Stimulated activated CD8-positive, alpha-beta memory T cell treated with anti-CD3 and anti-CD28 coated beads, Interleukin-4, amount 100 ng/mL, for 1 hour (primary cell): ENCODE measurements at regions not wholly inside any gene's neighbourhood (a gene's known extent, or its start where the extent isn't known, plus 50 kb on each side); places are given as distances from the start of the nearest gene placed in this dataset.

Experiments used
- DNase-seq, 2 donors: peaks; one replicate each; pipeline ENCODE4 v3.0.0-alpha.2; 2020; ENCODE audit warnings: low read depth in 2 of 2, low spot score in 1 of 2

DNA sequence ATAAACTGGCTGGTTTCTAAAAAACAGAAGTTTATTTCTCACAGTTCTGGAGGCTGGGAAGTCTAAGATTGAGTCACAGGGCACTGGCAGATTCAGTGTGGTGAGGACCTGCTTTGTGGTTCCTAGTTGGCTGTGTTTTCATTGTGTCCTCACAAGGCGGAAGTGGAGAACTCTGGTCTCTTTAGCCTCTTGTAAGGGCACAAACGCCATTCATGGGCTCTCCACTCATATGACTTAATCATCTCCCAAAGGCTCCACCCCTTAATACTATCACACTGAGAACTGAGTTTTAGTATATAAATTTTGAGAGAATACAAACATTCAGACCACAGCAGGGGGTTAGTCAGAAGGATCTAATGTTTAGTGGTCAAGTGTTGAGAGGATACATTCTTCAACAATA lies 208.2 kb downstream of the SEC61B start:
- no peak for DNase-seq

DNA sequence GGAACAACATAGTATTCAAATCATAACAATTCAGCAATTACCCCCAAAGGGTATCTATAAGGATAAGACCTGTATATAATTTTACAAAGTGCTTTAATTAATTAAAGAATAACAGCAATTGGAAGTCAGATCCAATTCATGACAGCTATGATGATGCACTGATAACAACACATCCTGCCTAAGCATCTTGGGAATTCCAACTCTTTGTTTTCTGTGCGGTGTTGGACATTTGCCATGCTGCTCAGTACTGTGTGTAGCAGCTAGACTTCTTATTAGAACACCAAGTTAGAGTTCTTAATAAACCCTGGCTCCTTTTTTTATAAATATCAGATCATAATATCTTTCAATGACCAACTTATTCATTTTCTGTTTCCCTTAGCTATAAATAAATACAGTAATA lies 209.0 kb downstream of the SEC61B start:
- no peak for DNase-seq

DNA sequence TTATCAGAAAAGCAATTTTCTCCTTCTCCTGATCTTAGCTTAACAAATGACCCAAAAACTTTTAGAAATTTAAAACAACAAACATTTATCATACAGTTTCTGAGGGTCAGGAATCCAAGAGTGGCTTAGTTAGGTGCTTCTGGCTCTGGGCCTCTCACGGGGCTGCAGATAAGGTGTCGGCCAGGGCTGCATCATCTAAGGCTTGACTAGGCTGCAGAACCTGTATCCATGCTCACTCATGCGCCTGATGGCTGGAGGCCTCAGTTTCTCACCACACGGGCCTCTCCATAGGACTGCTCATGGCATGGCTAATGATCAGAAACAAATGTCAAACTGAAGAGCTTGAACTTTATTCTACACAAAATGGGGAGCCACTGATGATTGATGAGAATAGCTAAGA lies 210.0 kb downstream of the SEC61B start:
- no peak for DNase-seq

DNA sequence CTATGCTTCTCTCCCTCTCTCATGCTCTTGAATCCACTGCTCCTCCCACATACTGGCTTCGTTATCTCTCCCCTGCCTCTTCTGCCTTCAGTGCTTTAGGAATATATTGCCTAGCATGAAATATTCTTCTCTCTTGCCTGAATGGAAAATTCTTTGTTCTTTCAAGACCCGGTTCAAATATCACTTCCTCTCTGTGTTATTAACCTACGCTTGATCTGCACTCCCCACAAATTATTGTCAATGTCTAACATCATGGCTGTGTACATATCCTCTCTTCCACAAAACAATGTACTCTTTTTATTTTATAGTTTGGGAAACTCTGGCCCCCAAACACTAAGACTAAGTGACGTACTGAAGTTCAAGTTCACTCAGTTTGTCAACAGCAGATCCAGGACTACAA lies 211.0 kb downstream of the SEC61B start:
- no peak for DNase-seq

DNA sequence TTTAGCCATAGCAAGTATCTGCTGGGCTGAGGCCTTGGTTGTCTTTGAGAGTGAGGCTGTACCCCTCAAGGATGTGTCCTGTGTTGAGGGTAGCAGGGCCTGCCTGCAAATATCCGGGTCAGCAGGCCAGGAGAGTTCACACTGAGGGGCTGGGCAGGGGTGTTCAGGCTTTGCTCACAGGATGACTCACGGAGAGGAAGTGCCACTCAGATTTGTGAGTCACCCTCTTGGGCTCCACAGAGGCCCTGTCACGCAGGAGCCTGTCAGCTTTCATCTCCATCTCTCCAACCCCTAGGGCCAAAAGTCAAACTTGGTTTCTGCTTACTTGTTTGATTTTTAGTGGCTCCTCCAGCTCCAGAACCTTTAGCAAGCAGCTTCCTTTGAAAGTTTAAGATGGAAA lies 211.5 kb downstream of the SEC61B start:
- peak in 1 of 2 donors; percentile 15 for DNase-seq

DNA sequence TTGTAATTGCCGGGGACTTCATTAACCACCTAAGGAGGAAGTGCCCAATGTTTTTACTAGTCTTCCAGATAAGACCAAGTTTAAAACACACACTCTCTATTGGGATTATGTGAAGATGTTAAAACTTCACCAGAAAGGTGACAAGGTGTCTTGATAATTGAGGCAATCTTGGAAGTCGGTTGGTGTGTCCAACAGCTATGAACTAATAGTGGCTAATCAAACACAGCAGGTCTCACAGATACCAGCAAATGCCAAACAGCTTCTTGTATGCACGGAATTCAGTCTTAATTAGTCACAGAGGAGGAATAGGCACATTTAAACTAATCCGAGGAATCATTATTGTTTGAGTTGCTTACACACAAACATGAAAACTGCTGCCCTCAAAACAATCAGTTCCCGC lies 214.5 kb downstream of the SEC61B start:
- no peak for DNase-seq

DNA sequence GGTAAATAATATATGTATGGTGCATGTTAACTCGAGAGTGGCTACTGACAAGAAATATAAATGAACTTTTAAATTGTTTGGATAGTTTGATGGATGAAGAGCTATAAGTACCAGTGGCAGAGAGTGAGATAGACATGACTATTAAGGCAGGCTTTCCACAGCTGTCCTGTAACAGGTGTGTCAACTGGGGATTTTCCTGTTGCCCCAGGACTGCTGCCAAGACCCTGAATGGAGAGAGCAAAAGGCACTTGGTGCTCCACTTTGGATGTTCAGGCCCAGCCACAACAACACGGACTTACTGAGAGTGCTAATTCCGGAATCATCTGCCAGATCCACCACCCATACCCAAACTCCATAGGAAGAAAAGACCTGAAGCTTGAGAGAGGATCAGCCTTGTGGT lies 215.1 kb downstream of the SEC61B start:
- no peak for DNase-seq

DNA sequence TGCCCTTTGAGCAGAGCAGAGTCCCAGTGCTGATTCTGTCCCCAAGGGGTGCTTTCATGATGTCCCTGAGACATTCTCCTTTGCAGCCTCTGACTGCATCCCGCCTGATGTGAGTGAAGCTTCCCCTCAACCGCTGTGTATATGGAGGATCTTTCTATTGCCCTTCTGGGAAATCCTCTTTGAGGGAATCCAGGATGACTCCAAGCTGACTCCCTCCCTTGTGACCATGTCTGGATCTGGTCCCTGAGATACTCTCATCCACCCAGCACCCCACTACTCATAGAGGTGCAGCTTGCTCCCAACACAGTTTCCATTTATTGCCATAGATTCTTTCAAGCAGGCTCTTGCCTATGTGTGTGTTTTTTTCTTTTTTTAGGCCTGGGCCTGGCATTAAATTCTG lies 216.5 kb downstream of the SEC61B start:
- DNase-seq = no peak

DNA sequence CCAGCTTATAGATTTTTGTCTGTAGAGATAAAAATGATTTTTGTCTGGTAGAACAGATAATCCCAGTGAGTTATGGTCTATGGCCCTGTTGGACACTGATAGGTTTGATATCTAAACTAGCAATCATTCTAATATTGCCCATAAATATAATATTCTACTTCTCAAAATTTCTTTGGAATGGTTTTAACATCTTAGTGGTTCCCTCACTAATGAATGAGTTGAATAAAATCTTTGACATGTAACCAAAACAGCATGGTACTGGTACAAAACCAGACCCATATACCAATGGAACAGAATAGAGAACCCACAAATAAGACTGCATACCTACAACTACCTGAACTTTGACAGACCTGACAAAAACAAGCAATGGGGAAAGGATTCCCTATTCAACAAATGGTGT lies 219.7 kb downstream of the SEC61B start:
- DNase-seq = no peak

DNA sequence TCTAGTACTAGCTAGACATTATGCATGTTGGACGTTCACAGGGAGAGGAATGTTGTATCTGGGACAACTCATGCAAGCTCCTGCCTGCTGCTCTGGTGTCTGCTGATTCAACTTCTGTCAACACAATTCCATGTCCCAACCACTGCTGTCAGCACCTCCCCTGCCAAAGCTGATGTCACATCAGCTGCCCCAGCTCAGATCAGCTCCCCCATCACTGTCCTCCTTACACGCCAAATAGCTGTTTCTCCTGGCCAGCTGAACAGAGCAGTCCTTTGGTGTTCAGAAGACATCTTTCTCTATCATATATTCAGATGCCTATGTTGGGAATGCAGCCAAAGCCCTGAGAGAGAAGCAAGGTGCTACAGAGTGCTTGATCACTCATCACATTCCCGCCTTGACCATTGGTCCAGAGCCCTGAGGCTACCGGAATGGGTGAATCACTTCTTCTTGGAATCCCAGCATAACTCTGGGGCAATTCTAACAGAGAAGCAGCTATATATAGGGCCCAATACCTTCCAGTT lies 223.3 kb downstream of the SEC61B start:
- DNase-seq = no peak

DNA sequence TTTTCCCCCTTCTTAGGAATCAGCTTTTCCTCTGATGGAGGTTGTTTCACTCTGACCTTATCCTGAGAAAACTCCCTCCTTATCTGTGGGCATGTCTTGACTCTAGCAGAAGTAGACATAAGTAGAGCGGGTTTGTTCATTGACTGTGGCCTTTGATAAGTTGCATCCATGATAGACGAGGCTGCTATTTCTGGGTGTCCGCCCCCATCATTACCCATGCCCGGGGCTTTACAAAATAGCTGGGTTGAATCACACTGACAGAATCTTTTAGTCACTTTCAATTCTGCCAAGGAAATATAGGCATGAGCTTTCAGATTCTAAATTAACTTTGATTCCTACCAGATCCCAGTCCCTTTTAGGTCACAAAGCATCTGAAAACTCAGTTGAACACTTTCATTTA lies 223.8 kb downstream of the SEC61B start:
- DNase-seq = no peak

DNA sequence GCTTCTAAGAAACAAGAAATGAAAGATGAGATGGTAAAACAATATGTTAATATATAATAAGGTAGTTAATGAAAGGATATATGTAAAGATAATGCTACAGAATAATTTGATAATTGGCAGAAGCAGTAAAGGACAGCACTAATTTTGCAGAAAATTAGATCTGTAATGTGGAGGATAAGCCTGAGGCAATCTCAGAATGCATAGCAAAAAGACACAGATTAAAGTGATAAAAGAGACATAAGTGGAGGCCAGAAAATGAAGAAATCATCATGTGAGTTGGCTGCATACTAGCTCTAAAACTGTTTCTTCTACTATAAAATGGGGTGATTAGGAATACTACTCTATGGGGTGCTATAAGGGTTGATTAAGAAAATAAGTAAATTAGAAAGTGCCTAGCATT lies 225.9 kb downstream of the SEC61B start:
- DNase-seq = no peak

DNA sequence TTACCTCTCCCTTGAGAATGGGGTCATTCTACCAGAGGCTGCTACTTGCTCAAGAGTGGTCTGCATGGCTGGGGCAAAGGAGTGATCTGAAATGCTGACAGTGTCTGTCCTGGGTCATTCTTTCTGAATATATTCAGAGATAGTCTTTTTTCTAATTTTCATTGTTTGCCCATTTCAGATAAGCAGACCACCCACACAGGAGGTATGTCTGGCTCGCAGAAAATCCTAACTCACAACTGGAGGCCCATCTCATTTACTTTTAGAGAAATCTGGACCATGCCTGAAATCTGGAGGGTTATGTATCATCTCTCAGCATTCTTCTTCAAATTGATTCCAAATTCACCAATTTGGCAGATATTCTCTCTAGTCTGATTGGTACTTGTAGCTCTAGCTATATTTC lies 227.6 kb downstream of the SEC61B start:
- DNase-seq = no peak

DNA sequence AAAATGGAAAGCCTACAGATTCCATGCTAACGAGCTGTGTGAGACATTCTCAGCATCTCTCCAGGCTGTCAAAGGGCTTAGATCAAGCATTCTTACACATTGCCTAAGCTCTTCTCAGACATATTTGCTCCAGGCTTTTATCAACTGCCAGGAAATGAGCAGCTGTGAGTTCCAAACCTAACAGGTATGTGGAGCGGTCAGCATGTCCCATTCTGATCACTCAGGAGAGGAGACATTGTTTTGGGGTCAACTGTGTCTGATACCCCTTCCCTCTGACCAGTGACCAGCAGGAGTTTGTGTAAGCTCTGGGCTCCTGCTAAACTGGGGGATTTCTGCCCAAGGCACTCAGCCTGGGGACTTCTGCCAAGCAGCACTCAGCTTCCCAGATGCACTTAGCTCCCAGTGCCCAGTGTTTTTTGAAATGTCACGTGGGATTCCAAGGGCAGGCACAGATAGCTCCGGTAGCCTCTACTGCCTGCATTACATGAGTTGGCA lies 229.1 kb downstream of the SEC61B start:
- no peak for DNase-seq

DNA sequence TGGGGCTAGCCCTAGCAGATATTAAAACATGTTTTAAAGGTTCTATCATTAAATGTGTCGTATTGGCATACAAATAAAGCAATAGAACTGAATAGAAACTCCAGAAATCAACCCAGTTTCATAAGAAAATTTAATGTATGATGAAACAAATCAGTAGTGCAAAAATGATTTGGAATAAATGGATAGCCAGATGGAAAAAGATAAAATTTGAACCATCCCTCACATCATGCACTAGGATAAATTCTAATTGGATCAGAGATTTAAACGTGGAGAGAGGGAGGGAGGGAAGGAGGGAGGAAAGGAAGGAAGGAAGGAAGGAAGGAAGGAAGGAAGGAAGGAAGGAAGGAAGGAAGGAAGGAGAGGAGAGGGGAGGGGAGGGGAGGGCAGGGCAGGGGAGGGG lies 235.3 kb downstream of the SEC61B start:
- no peak for DNase-seq

DNA sequence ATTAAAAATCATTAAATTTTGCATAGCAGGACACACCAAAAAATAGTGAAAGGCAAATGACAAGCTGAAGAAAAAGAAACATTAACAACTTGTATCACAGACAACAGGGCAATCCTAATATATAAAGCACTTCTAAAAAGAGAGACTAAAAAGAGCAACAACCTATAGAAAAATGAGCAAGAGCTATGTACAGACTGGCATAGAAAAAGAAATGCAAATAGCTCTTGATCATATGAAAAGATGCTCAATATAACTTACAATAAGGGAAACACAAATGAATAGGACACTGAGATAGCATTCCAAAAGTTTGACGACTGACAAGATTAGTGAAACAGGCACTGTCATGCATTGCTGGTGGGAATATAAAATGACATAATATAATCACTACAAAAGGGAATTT lies 235.9 kb downstream of the SEC61B start:
- DNase-seq = no peak

DNA sequence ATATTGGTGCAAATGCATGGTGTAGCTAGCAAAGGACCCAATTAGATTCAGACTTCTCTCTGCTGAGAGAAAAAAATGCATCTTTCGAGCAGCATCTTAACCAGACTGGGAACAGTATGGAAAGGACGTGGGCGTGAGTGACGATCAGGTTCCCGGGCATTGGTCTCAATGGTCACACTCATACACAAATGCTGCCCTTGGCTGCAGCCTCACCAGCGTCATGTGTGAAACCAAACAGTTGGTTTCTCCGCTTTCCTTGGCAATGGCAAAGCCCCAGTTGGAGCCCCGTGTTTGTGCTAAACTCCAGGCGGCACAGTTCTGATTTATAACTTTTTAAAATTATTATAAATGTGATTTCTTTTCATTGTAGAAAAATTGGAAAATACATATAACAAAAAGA lies 237.8 kb downstream of the SEC61B start:
- DNase-seq = no peak

DNA sequence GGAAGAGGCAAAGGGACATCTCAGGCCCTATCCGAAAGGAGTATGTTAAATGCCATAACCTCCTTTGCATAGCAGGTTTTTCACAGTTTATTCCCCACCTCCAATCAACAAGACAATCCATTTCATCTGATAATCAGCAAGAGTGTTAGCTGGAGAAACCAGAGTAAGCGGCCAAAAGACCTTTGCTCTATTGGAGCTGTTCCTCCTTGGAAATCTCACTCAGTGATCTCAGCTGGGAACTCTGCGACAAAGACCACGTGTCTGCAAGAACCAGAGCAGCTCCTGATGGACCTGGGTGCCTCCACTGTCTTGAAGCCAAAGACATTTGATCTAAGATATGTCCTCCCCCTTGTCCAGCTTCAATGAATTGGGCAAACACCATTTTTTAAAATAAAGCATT lies 241.0 kb downstream of the SEC61B start:
- DNase-seq = no peak

DNA sequence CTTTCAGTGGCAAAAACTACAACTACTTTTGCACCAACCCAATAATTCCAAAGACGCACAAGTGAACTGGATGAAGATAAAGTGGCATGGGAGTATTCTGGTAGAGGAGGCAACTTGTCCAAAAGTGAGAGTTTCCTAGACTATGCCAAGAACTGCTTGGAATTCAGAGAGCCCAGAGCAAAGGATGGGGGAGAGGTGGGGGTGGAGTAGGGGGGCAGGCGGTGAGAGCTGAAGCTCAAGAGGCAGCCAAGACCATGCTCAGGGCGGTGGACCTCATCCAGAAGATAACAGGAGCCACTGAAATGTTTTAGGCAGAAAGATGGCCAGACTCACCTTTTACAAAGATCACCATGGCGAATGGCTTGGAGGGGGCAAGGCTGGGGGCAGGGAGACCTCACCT lies 242.5 kb downstream of the SEC61B start:
- no peak for DNase-seq

DNA sequence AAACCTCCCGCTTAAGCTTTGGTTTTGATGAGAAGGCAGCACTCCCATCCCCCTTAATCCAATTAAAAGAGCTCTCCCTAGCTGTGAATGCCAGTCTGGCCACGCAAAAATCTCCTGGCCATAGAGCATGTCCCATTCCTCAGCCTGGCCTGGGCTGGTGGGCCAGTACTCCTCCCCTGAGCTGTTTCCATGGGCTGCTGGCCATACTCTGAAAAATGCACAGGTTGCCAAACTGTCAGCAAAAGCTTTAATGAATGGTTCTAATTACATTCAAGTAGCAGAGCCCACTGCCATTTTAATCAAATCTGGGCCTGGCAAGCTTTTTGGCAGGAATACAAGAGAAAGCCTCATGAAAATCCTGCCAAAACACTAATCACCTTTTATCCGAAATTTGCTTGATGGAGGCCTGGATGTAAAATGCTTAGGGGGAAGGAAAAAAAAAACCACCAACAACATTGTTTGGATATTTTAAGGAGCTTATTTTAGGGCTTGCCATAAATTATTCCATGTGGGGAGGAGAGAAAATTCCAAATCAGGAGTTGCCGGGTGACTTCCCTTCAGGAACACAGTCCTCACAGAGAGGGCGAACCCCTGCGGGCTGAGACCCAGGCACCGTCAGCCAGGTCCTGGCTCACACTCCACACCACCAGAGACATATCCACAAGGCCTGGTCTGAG lies 243.3 kb downstream of the SEC61B start:
- DNase-seq = no peak

DNA sequence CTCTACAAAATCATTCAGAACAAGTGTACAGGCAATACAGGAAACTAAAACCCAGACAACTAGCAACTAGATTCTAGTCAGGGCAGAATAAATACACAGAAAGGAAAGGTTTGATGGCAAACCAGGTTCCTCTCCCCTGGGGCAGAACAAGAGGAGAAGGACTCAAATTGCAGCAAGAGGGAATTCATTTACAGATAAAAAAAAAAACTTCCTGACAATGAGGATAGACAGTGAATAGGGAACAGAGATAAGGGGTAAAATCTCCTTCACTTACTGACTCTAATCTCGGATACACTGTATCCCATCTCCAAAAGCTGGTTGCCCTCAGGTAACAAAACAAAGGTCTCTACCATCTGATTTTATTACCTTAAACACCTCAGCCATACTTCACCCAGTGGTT lies 244.0 kb downstream of the SEC61B start:
- no peak for DNase-seq

DNA sequence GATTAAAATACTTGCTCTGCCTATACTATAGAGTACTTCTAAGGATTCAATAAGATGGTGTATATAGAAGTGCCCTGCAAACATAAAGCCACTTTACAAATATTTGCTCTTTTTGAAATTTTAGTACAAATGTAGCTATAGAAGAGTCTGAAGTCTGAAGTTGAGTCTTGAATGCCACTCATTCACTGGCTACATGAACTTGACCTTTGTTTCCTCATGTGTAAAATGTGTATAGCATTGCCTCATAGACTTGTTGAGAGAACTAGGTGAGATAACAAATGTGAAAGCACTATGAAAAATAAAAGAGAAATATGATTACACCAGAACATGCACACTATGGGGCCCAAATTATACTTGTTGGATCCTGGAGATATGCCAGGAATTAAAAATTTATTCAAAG lies 244.7 kb downstream of the SEC61B start:
- DNase-seq = no peak

DNA sequence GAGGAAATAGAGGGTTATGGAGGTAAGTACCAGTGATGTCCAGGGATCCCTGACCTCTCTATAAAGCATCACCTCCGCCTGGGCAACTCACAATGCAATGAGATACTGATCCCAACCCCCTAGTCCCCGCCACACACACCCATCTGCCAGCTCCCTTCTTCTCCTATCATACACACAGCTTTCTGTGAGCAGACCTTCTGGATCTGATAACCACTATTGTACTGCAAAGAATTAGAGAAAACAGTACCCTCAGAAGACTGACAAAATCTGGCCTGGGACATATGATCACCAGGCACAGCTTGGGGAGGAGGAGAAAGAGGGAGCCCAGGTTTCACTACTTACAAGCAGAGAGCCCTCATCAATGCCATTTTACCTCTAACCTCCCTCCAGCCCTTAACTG lies 249.0 kb downstream of the SEC61B start:
- DNase-seq = no peak
